ENCODE measurements at regions not wholly inside any gene's neighbourhood (a gene's known extent, or its start where the extent isn't known, plus 50 kb on each side); places are given as distances from the start of the nearest gene placed in this dataset.

DNA sequence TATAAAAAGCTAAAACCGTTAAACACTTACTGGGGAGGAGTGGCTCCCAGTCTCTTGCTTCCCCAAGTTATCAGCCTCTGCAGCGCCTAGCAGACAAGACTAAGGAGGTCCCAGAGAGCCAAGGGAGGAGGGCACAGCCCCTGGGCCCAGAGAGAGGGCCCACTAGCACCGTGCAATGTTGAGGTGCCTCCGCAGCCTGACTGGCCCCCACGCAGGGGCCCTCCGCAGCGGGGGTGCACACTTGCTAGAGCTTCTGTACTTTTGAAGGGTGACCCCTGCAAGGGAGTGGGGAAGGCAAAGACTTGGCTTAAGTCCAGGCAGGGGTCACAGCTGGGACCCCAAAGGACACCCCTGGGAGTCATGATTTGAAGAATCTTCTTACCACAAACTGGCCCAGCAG is 98.0 kb downstream of the ADAMTS15 start:
- Histone ChIP-seq H3K9me3 (ENCODE audit: control insufficient read depth, low read depth, low read length) (no peaks in the 10 kb centered on the region), H3K27ac (ENCODE audit: control insufficient read depth, insufficient read depth, low read length) (no peak overlapping the region), H3K9me1 (ENCODE audit: control insufficient read depth, extremely low read depth, insufficient read depth, low read length) (no peaks in the 10 kb centered on the region), H3K9ac (ENCODE audit: control insufficient read depth, extremely low read depth, insufficient read depth, low read length) (no peak overlapping the region), H3K4me2 (ENCODE audit: control insufficient read depth, extremely low read depth, insufficient read depth, low read depth, low read length) (no peak overlapping the region), H4K20me1 (ENCODE audit: control insufficient read depth, extremely low read depth, insufficient read depth, low read length) (no peaks in the 10 kb centered on the region), H2AFZ (ENCODE audit: control insufficient read depth, low read length) (no peak overlapping the region), H3K4me1 (ENCODE audit: control insufficient read depth, extremely low read depth, insufficient read depth, low read length) (peaks cover 6% of the 10 kb centered on the region), H3K27me3 (ENCODE audit: control insufficient read depth, extremely low read depth, insufficient read depth, low read length) (peaks cover 7% of the 10 kb centered on the region), H3K36me3 (ENCODE audit: control insufficient read depth in 2 of 2, extremely low read depth in 1 of 2, insufficient read depth in 2 of 2, low read length in 2 of 2) (no peaks in the 10 kb centered on the region), H3K4me3 (ENCODE audit: control insufficient read depth in 2 of 3, extremely low read depth in 1 of 3, insufficient read depth in 2 of 3, low read depth in 1 of 3, low read length in 3 of 3) (no peak overlapping the region), H3K79me2 (ENCODE audit: control insufficient read depth, insufficient read depth, low read length) (no peaks in the 10 kb centered on the region)
- no peak for FAIRE-seq
- DNase-seq (ENCODE audit: low read depth, low spot score): no peak
- no peak for TF ChIP-seq EZH2 (IDR thresholded peaks at IDR 0.05; ENCODE audit: low read length)
- dilution Hi-C loops (cut with MboI; ENCODE audit: extremely low pct_ligation_motif_present, low sequenced_read_pairs): no loop called here

DNA sequence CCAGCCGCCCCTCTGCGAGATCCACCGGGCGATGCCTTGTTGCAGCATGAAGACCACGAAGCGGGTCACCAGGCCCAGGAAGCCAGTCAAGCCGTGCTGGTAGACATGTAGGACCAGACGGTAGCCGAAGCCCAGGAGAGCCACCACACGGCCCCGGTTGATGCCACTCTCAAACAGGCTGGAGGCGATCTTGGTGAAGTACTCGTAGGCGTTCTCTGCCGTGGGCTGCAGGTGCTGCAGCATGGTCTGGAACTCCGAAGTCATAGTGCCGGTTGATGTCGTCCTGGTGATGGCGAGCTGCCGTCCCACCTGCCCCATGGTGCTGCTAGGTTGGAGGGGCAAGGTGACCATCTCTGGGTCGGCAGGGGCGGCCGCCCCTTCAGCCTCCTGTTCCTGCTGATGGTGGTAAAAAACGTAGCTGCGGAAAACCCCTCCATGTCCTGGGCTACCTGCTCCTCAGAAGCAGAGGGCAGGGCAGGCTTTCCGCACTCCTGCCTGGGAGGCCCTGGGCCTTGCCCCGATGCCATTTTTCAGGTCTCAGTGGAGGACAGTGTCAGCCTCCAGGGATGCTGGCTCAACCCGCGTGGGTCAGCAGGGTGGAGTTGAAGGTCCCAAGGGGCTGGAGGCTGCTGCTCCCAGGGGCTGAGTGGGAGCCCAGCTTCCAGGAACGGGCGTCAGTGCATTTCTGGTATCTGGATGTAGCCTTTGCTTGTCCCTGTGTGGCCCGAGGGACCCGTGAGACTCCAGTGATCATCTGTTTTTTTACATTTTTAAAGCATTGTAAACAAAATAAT is 98.7 kb downstream of the ADAMTS15 start:
- Histone ChIP-seq H3K9ac (ENCODE audit: control insufficient read depth, extremely low read depth, insufficient read depth, low read length) (no peak overlapping the region), H3K9me3 (ENCODE audit: control insufficient read depth, low read depth, low read length) (no peaks in the 10 kb centered on the region), H3K4me2 (ENCODE audit: control insufficient read depth, extremely low read depth, insufficient read depth, low read depth, low read length) (no peak overlapping the region), H2AFZ (ENCODE audit: control insufficient read depth, low read length) (no peak overlapping the region), H3K27me3 (ENCODE audit: control insufficient read depth, extremely low read depth, insufficient read depth, low read length) (peaks cover 7% of the 10 kb centered on the region), H3K9me1 (ENCODE audit: control insufficient read depth, extremely low read depth, insufficient read depth, low read length) (no peaks in the 10 kb centered on the region), H3K4me1 (ENCODE audit: control insufficient read depth, extremely low read depth, insufficient read depth, low read length) (peaks cover 6% of the 10 kb centered on the region), H3K27ac (ENCODE audit: control insufficient read depth, insufficient read depth, low read length) (no peak overlapping the region), H3K36me3 (ENCODE audit: control insufficient read depth in 2 of 2, extremely low read depth in 1 of 2, insufficient read depth in 2 of 2, low read length in 2 of 2) (no peaks in the 10 kb centered on the region), H3K4me3 (ENCODE audit: control insufficient read depth in 2 of 3, extremely low read depth in 1 of 3, insufficient read depth in 2 of 3, low read depth in 1 of 3, low read length in 3 of 3) (no peak overlapping the region), H4K20me1 (ENCODE audit: control insufficient read depth, extremely low read depth, insufficient read depth, low read length) (no peaks in the 10 kb centered on the region), H3K79me2 (ENCODE audit: control insufficient read depth, insufficient read depth, low read length) (no peaks in the 10 kb centered on the region)
- FAIRE-seq (no peak), DNase-seq (ENCODE audit: low read depth, low spot score) (no peak)
- TF ChIP-seq, protein P1, sequence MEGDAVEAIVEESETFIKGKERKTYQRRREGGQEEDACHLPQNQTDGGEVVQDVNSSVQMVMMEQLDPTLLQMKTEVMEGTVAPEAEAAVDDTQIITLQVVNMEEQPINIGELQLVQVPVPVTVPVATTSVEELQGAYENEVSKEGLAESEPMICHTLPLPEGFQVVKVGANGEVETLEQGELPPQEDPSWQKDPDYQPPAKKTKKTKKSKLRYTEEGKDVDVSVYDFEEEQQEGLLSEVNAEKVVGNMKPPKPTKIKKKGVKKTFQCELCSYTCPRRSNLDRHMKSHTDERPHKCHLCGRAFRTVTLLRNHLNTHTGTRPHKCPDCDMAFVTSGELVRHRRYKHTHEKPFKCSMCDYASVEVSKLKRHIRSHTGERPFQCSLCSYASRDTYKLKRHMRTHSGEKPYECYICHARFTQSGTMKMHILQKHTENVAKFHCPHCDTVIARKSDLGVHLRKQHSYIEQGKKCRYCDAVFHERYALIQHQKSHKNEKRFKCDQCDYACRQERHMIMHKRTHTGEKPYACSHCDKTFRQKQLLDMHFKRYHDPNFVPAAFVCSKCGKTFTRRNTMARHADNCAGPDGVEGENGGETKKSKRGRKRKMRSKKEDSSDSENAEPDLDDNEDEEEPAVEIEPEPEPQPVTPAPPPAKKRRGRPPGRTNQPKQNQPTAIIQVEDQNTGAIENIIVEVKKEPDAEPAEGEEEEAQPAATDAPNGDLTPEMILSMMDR (optimal IDR thresholded peaks at IDR 0.05 in 1 of 3, IDR thresholded peaks at IDR 0.05 in 1 of 3, conservative IDR thresholded peaks at IDR 0.05 in 1 of 3; ENCODE audit: extremely low read depth in 1 of 3, insufficient read depth in 2 of 3, low read length in 3 of 3): no peak
- no peak for TF ChIP-seq EZH2 (IDR thresholded peaks at IDR 0.05; ENCODE audit: low read length)
- dilution Hi-C loops (cut with MboI; ENCODE audit: extremely low pct_ligation_motif_present, low sequenced_read_pairs): no loop called here
